IMR-90 (cell line): ENCODE measurements at regions not wholly inside any gene's neighbourhood (a gene's known extent, or its start where the extent isn't known, plus 50 kb on each side); places are given as distances from the start of the nearest gene placed in this dataset.

ENCODE experiments used
- ATAC-seq: fragments of 200-7000 bp; cut with Tn5 transposase; 2 replicates; pipeline ENCODE4 v1.9.1; 2020; ENCODE audit warnings: low read depth, mild to moderate bottlenecking, moderate library complexity
- BruUV-seq: library from RNA; stranded (reverse); fragments of 400-500 nt; replicated peaks from 2 replicates; lab custom pipeline; 2021; lab: Mats Ljungman, UMichigan
- CTCF ChIA-PET: fragments of 300-600 bp; formaldehyde crosslinking; extraction: SDS; loops from one replicate; lab custom pipeline; 2021; ENCODE audit warnings: antibody characterized with exemption; lab: Yijun Ruan, JAX
- POLR2A ChIA-PET: fragments of 300-600 bp; sonication (Branson Sonifier 250); formaldehyde crosslinking; loops from one replicate; lab custom pipeline; 2022; ENCODE audit warnings: antibody characterized with exemption; ENCODE audit not compliant: unreplicated experiment; lab: Charles Lee
- DNase-seq: peaks from one replicate; pipeline ENCODE4 v3.0.0; 2013
- H2AFZ ChIP-seq: replicated peaks from 2 replicates; pipeline ENCODE3; 2013; ENCODE audit warnings: low read length, mild to moderate bottlenecking; ENCODE audit not compliant: poor library complexity
- H2AK5ac ChIP-seq: 2 replicates; pipeline ENCODE4 v1.6.1; 2013; ENCODE audit warnings: low read depth, low read length, inconsistent platforms
- H2AK9ac ChIP-seq: replicated peaks from 2 replicates; pipeline ENCODE3; 2013; ENCODE audit warnings: mild to moderate bottlenecking, low read depth, low read length, moderate library complexity; ENCODE audit not compliant: poor library complexity
- H2BK120ac ChIP-seq: 2 replicates; pipeline ENCODE4 v1.6.1; 2013; ENCODE audit warnings: low read depth, low read length, inconsistent platforms
- H2BK15ac ChIP-seq: 3 replicates; pipeline ENCODE4 v1.6.1; 2013; ENCODE audit warnings: low read depth, low read length, inconsistent platforms
- H2BK20ac ChIP-seq: 2 replicates; pipeline ENCODE4 v1.6.1; 2013; ENCODE audit warnings: low read depth, mild to moderate bottlenecking, inconsistent platforms, low read length, moderate library complexity
- H2BK5ac ChIP-seq: 2 replicates; pipeline ENCODE4 v1.6.1; 2013; ENCODE audit warnings: mild to moderate bottlenecking, low read depth, low read length, inconsistent platforms; ENCODE audit not compliant: poor library complexity, severe bottlenecking
- H3K14ac ChIP-seq: replicated peaks from 2 replicates; pipeline ENCODE4 v1.6.1; 2013; ENCODE audit warnings: low read depth, low read length, inconsistent platforms
- H3K18ac ChIP-seq: 2 replicates; pipeline ENCODE4 v1.6.1; 2013; ENCODE audit warnings: low read depth, low read length, control low read depth
- H3K23ac ChIP-seq: 2 replicates; pipeline ENCODE4 v1.6.1; 2013; ENCODE audit warnings: low read depth, low read length, inconsistent platforms
- H3K27ac ChIP-seq: 2 replicates; pipeline ENCODE4 v1.5.1; 2013; ENCODE audit warnings: mild to moderate bottlenecking, control low read depth, low read length; ENCODE audit not compliant: insufficient read depth
- H3K27me3 ChIP-seq: 2 replicates; pipeline ENCODE4 v1.6.1; 2013; ENCODE audit warnings: low read length; ENCODE audit not compliant: control insufficient read depth, insufficient read depth
- H3K36me3 ChIP-seq: 2 replicates; pipeline ENCODE4 v1.6.1; 2013; ENCODE audit warnings: low read length, mixed read lengths; ENCODE audit not compliant: control insufficient read depth, insufficient read depth
- H3K4ac ChIP-seq: 2 replicates; pipeline ENCODE4 v1.6.1; 2013; ENCODE audit warnings: low read depth, low read length, inconsistent platforms
- H3K4me1 ChIP-seq: 2 replicates; pipeline ENCODE4 v1.6.1; 2013; ENCODE audit warnings: low read length, mixed read lengths; ENCODE audit not compliant: control insufficient read depth, insufficient read depth
- H3K4me2 ChIP-seq: 2 replicates; pipeline ENCODE4 v1.6.1; 2013; ENCODE audit warnings: low read depth, mild to moderate bottlenecking, control low read depth, low read length, moderate library complexity
- H3K4me3 ChIP-seq: 2 replicates; pipeline ENCODE4 v1.5.1; 2013; ENCODE audit warnings: low read depth, mild to moderate bottlenecking, control low read depth, low read length, moderate library complexity; ENCODE audit not compliant: insufficient read depth
- H3K56ac ChIP-seq: 2 replicates; pipeline ENCODE4 v1.6.1; 2013; ENCODE audit warnings: low read length, inconsistent platforms; ENCODE audit not compliant: insufficient read depth; ENCODE audit errors: extremely low read depth
- H3K79me1 ChIP-seq, 2 experiments: 2 replicates each; pipeline ENCODE4 v1.6.1; 2013; ENCODE audit warnings: low read length in 2 of 2, inconsistent platforms in 1 of 2, low read depth in 1 of 2
- H3K9ac ChIP-seq: 2 replicates; pipeline ENCODE4 v1.6.1; 2013; ENCODE audit warnings: low read depth, low read length, control low read depth
- H3K9me1 ChIP-seq: 2 replicates; pipeline ENCODE4 v1.6.1; 2013; ENCODE audit warnings: low read length, inconsistent platforms; ENCODE audit not compliant: insufficient read depth
- H3K9me3 ChIP-seq: 2 replicates; pipeline ENCODE4 v1.6.1; 2013; ENCODE audit warnings: low read length; ENCODE audit not compliant: control insufficient read depth, insufficient read depth
- H4K20me1 ChIP-seq: 2 replicates; pipeline ENCODE4 v1.6.1; 2013; ENCODE audit warnings: low read length, inconsistent platforms; ENCODE audit not compliant: insufficient read depth
- H4K5ac ChIP-seq: 2 replicates; pipeline ENCODE4 v1.6.1; 2013; ENCODE audit warnings: mild to moderate bottlenecking, low read depth, low read length, control low read depth
- H4K8ac ChIP-seq, 2 experiments: 2 replicates each; pipeline ENCODE4 v1.6.1; 2013; ENCODE audit warnings: low read depth in 2 of 2, low read length in 2 of 2, control low read depth in 1 of 2, inconsistent platforms in 1 of 2
- H4K91ac ChIP-seq: 2 replicates; pipeline ENCODE4 v1.6.1; 2013; ENCODE audit warnings: low read depth, low read length, inconsistent platforms; ENCODE audit not compliant: insufficient read depth
- CTCF ChIP-seq: conservative IDR thresholded peaks from 2 replicates; pipeline ENCODE4 v1.5.1; 2012; ENCODE audit warnings: mild to moderate bottlenecking, low read depth, low read length, improper control_type of control experiment
- FOS ChIP-seq: fragments of 150-350 bp; IDR thresholded peaks from 2 replicates; pipeline ENCODE4 v1.6.1; 2016; ENCODE audit warnings: low read depth, low read length
- RCOR1 ChIP-seq: IDR thresholded peaks from 2 replicates; pipeline ENCODE4 v1.6.1; 2012; ENCODE audit warnings: mild to moderate bottlenecking, low read length, improper control_type of control experiment; ENCODE audit not compliant: insufficient replicate concordance
- WGBS, 2 experiments: methylation state at CpG; one replicate each; pipeline versions ENCODE4 v1.1.5 to v1.1.7; 2013; ENCODE audit warnings: missing lambda C conversion rate in 2 of 2; ENCODE audit not compliant: insufficient read length in 1 of 2; ENCODE audit errors: extremely low coverage in 2 of 2; 5-methylcytosine and 5-hydroxymethylcytosine counted together
- dilution Hi-C: fragments of 300-500 bp; cut with HindIII; formaldehyde crosslinking; loops from one replicate; pipeline ENCODE4 v1.14.3; 2018; ENCODE audit warnings: low sequenced_read_pairs; ENCODE audit not compliant: unreplicated experiment
- in situ Hi-C: fragments of 300-500 bp; cut with MboI; formaldehyde crosslinking; loops from 3 replicates; pipeline ENCODE4 v1.14.3; 2019; ENCODE audit warnings: low sequenced_read_pairs, inconsistent platforms, mixed read lengths
- intact Hi-C: fragments of 100-400 bp; cut with micrococcal nuclease; formaldehyde crosslinking; loops from 2 replicates; pipeline ENCODE4 v1.10.0; 2022

GRCh38 chr4:159577241-159577640, 474.4 kb downstream of the RAPGEF2 start:
- Histone ChIP-seq H3K4me3 (no peak overlapping the region), H3K4ac (no peak overlapping the region), H4K5ac (no peak overlapping the region), H3K4me2 (no peak overlapping the region), H2AK9ac (no peak overlapping the region), H4K20me1 (no peaks in the 10 kb centered on the region), H2BK5ac (no peak overlapping the region), H3K23ac (no peak overlapping the region), H4K91ac (no peak overlapping the region), H3K36me3 (no peaks in the 10 kb centered on the region), H3K9me1 (no peaks in the 10 kb centered on the region), H3K4me1 (no peaks in the 10 kb centered on the region), H3K9me3 (0 out of 2 replicates have a peak, but pooled peaks cover 2% of the 10 kb centered on the region), H3K27me3 (no peaks in the 10 kb centered on the region), H3K79me1 (no peaks in the 10 kb centered on the region), H2BK20ac (no peak overlapping the region), H2AFZ (no peak overlapping the region), H3K14ac (no peak overlapping the region), H3K9ac (no peak overlapping the region), H3K18ac (no peak overlapping the region), H4K8ac (no peak overlapping the region), H2BK120ac (no peak overlapping the region), H2BK15ac (no peak overlapping the region), H2AK5ac (no peak overlapping the region), H3K56ac (no peak overlapping the region), H3K27ac (no peak overlapping the region)
- dilution Hi-C loops (no loop called here), in situ Hi-C loops (no loop called here), intact Hi-C loops (no loop called here)
- ChIA-PET CTCF (interaction anchor here (0.6 kb wide), 1 partner anchor 37 kb away, joined by 3 read pairs; no protein-coding TSS in a partner anchor), POLR2A (no interaction called here)
- WGBS, 2 experiments = no CpG with 5 or more reads among the region's 2 CpGs
- no peak for TF ChIP-seq FOS
- no peak for TF ChIP-seq RCOR1
- no peak for TF ChIP-seq CTCF
- no peak for ATAC-seq
- BruUV-seq = no TSS peak
- no peak for DNase-seq
